ENCODE measurements at regions not wholly inside any gene's neighbourhood (a gene's known extent, or its start where the extent isn't known, plus 50 kb on each side); places are given as distances from the start of the nearest gene placed in this dataset.
"Not testable (repeated sequence)": the region's sequence is repeated elsewhere in the genome, so short reads cannot be mapped to it uniquely, and the experiment has no call there.

DNA sequence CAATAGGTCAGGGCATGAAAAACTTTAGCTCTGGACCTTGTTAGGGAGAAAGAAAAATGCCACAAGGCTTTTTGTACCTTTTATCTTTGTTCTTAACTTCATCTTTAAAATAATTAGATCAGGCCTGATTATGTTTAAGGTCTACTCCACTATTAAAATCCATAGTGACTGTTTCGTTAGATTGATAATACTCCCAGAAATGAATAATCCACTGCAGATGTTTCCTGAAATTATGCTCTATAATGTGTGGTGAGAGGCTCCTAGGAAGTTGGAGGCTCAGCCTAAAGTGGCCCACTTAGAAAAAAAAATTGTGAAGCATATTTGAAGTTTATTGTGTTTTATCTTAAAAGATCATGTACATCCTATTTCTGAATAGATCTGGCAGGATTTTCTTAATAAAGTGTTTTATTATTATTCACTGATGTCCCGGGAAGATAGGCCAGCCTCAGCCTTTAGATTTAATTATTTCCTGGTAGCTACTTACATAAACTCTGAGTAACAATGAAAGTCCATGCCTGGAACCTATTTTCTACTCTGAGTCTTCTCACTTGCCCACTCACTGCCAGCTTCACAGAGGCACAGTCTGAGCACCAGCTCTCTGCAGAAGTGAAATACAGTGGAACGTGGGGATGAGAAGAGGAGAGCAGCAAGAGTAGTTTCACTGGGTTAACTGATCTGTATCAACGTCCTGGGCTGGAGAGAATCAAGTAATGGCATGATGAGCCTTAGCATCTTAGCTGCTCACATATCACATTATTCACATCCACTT, 126.8 kb upstream of the TMEM170B start:
- no peak overlapping the region for H3K27ac ChIP-seq (ENCODE audit: low read length)
- H3K27me3 ChIP-seq (ENCODE audit: control insufficient read depth in 1 of 2, insufficient read depth in 2 of 2, low read length in 2 of 2): no peaks in the 10 kb centered on the region
- H3K4me3 ChIP-seq (ENCODE audit: low read length in 2 of 2): no peak overlapping the region
- no peak overlapping the region for H3K9ac ChIP-seq (ENCODE audit: low read length in 2 of 2)
- H3K36me3 ChIP-seq (ENCODE audit: control insufficient read depth in 2 of 2, insufficient read depth in 2 of 2, low read length in 2 of 2): no peaks in the 10 kb centered on the region
- H3K4me1 ChIP-seq (ENCODE audit: control insufficient read depth, insufficient read depth, low read length): no peaks in the 10 kb centered on the region
- H3K9me3 ChIP-seq (ENCODE audit: control insufficient read depth in 2 of 2, low read length in 2 of 2): no peaks in the 10 kb centered on the region

DNA sequence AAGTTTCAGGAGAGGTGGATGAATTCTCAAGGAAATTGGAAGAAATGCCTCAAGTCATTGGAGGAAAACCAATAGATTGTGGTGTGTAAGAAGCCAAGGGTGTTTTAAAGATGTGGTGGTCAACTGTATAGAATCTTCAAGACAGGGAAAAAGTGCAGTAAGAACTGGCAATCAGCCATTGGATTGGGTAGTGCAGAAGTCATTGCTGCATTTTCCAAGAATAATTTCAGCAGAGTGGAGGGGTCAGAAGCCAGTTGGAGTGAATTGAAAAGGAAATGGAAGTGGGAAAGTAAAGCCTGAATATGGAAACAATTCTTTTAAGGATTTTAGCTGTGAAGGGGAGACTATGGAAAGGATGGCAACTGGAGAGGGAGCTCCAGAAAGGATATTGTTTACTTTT, 128.2 kb upstream of the TMEM170B start:
- Histone ChIP-seq H3K9ac (ENCODE audit: low read length in 2 of 2) (no peak overlapping the region), H3K27ac (ENCODE audit: low read length) (no peak overlapping the region), H3K27me3 (ENCODE audit: control insufficient read depth in 1 of 2, insufficient read depth in 2 of 2, low read length in 2 of 2) (no peaks in the 10 kb centered on the region), H3K4me3 (ENCODE audit: low read length in 2 of 2) (no peak overlapping the region), H3K4me1 (ENCODE audit: control insufficient read depth, insufficient read depth, low read length) (no peaks in the 10 kb centered on the region), H3K9me3 (ENCODE audit: control insufficient read depth in 2 of 2, low read length in 2 of 2) (no peaks in the 10 kb centered on the region), H3K36me3 (ENCODE audit: control insufficient read depth in 2 of 2, insufficient read depth in 2 of 2, low read length in 2 of 2) (no peaks in the 10 kb centered on the region)

DNA sequence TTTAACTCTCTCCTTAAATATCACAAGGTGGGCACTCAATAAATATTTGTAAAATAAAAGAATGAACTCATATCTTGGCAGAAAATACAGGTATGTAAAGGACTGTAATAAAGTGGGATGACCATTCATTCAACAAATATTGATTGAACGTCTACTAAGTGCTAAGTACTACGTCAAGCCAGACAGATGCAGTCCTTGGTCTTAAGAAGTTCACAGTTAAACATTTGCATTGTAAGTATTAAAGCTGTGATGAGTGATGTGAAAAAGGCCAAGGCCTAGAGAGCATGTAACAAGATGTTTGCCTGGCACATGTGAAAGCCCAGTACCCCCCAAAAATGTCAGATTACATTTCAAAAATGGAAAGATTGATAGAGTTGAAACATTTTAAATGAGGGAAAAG, 130.1 kb upstream of the TMEM170B start:
- Histone ChIP-seq H3K9ac (ENCODE audit: low read length in 2 of 2) (no peak overlapping the region), H3K36me3 (ENCODE audit: control insufficient read depth in 2 of 2, insufficient read depth in 2 of 2, low read length in 2 of 2) (no peaks in the 10 kb centered on the region), H3K9me3 (ENCODE audit: control insufficient read depth in 2 of 2, low read length in 2 of 2) (no peaks in the 10 kb centered on the region), H3K27me3 (ENCODE audit: control insufficient read depth in 1 of 2, insufficient read depth in 2 of 2, low read length in 2 of 2) (no peaks in the 10 kb centered on the region), H3K4me1 (ENCODE audit: control insufficient read depth, insufficient read depth, low read length) (no peaks in the 10 kb centered on the region), H3K27ac (ENCODE audit: low read length) (no peak overlapping the region), H3K4me3 (ENCODE audit: low read length in 2 of 2) (no peak overlapping the region)

- Histone ChIP-seq H3K27me3 (ENCODE audit: control insufficient read depth in 1 of 2, insufficient read depth in 2 of 2, low read length in 2 of 2) (no peaks in the 10 kb centered on the region), H3K9ac (ENCODE audit: low read length in 2 of 2) (no peak overlapping the region), H3K4me3 (ENCODE audit: low read length in 2 of 2) (no peak overlapping the region), H3K4me1 (ENCODE audit: control insufficient read depth, insufficient read depth, low read length) (no peaks in the 10 kb centered on the region), H3K9me3 (ENCODE audit: control insufficient read depth in 2 of 2, low read length in 2 of 2) (no peaks in the 10 kb centered on the region), H3K27ac (ENCODE audit: low read length) (no peak overlapping the region), H3K36me3 (ENCODE audit: control insufficient read depth in 2 of 2, insufficient read depth in 2 of 2, low read length in 2 of 2) (no peaks in the 10 kb centered on the region)
Observed at GRCh38 chr6:11404838-11405237, 132.7 kb upstream of the TMEM170B start.

DNA sequence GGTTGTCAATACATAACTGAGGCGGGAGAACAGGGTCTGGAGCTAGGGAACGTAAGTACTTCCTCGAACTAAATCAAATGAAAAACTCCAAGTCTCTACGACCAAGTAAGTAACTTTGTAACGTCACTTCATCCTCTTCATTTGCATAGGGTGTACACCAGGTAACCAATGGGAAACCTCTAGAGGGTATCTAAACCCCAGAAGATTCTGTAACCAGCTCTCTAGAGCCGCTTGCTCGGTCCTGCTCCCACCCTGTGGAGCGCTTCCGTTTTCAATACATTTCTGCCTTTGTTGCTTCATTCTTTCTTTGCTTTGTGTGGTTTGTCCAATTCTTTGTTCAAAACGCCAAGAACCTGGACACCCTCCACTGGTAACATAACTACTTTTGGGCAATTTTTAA, 133.5 kb upstream of the TMEM170B start:
- no peaks in the 10 kb centered on the region for H3K9me3 ChIP-seq (ENCODE audit: control insufficient read depth in 2 of 2, low read length in 2 of 2)
- H3K4me3 ChIP-seq (ENCODE audit: low read length in 2 of 2): no peak overlapping the region
- H3K4me1 ChIP-seq (ENCODE audit: control insufficient read depth, insufficient read depth, low read length): no peaks in the 10 kb centered on the region
- no peaks in the 10 kb centered on the region for H3K27me3 ChIP-seq (ENCODE audit: control insufficient read depth in 1 of 2, insufficient read depth in 2 of 2, low read length in 2 of 2)
- H3K36me3 ChIP-seq (ENCODE audit: control insufficient read depth in 2 of 2, insufficient read depth in 2 of 2, low read length in 2 of 2): no peaks in the 10 kb centered on the region
- no peak overlapping the region for H3K27ac ChIP-seq (ENCODE audit: low read length)
- no peak overlapping the region for H3K9ac ChIP-seq (ENCODE audit: low read length in 2 of 2)

DNA sequence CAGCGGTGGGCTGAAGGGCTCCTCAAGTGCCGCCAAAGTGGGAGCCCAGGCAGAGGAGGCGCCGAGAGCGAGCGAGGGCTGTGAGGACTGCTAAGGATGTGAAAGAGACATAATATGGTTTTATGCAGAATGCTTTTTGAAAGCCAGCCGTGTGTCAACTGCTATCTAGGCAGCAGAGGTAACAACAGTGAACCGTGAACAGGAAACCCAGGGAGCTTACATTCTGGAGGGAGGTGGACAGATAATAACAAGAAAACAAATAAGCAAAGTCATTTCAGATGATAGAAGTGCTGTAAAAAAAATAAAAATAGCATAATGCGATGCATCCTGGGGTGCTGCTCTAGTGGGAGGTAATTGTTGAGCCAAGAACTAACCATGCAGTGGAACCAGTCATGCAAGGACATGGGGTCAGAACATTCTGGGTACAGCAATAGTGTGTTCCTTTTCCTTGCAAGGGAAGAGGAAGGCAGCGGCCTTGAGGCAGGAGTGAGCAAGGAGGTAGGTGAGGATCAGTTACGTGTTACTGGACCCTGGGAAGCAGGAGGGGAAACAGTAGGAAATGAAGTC, 134.4 kb upstream of the TMEM170B start:
- H3K27me3 ChIP-seq (ENCODE audit: control insufficient read depth in 1 of 2, insufficient read depth in 2 of 2, low read length in 2 of 2): no peaks in the 10 kb centered on the region
- H3K36me3 ChIP-seq (ENCODE audit: control insufficient read depth in 2 of 2, insufficient read depth in 2 of 2, low read length in 2 of 2): no peaks in the 10 kb centered on the region
- H3K27ac ChIP-seq (ENCODE audit: low read length): no peak overlapping the region
- no peaks in the 10 kb centered on the region for H3K9me3 ChIP-seq (ENCODE audit: control insufficient read depth in 2 of 2, low read length in 2 of 2)
- no peak overlapping the region for H3K9ac ChIP-seq (ENCODE audit: low read length in 2 of 2)
- H3K4me3 ChIP-seq (ENCODE audit: low read length in 2 of 2): no peak overlapping the region
- no peaks in the 10 kb centered on the region for H3K4me1 ChIP-seq (ENCODE audit: control insufficient read depth, insufficient read depth, low read length)

- H3K36me3 ChIP-seq (ENCODE audit: control insufficient read depth in 2 of 2, insufficient read depth in 2 of 2, low read length in 2 of 2); H3K27ac ChIP-seq (ENCODE audit: low read length); H3K9ac ChIP-seq (ENCODE audit: low read length in 2 of 2); H3K27me3 ChIP-seq (ENCODE audit: control insufficient read depth in 1 of 2, insufficient read depth in 2 of 2, low read length in 2 of 2); H3K9me3 ChIP-seq (ENCODE audit: control insufficient read depth in 2 of 2, low read length in 2 of 2); H3K4me3 ChIP-seq (ENCODE audit: low read length in 2 of 2); H3K4me1 ChIP-seq (ENCODE audit: control insufficient read depth, insufficient read depth, low read length): not testable (repeated sequence)
Observed at GRCh38 chr6:11402581-11402980, 135.0 kb upstream of the TMEM170B start.

DNA sequence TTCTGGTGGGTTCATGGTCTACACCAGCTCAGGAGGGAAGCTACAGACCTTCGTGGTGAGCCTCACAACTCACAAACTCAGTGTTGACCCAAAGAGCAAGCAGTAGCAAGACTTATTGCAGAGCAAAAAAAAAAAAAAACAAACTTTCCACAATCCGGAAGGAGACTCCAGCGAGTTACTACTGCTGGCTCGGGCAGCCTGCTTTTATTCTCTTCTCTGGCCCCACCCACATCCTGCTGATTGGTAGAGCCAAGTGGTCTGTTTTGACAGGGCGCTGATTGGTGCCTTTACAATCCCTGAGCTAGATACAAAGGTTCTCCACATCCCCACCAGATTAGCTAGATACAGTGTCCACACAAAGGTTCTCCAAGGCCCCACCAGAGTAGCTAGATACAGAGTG, 135.6 kb upstream of the TMEM170B start:
- not testable (repeated sequence) for H3K4me1 ChIP-seq (ENCODE audit: control insufficient read depth, insufficient read depth, low read length); H3K9ac ChIP-seq (ENCODE audit: low read length in 2 of 2); H3K36me3 ChIP-seq (ENCODE audit: control insufficient read depth in 2 of 2, insufficient read depth in 2 of 2, low read length in 2 of 2); H3K4me3 ChIP-seq (ENCODE audit: low read length in 2 of 2); H3K27ac ChIP-seq (ENCODE audit: low read length); H3K27me3 ChIP-seq (ENCODE audit: control insufficient read depth in 1 of 2, insufficient read depth in 2 of 2, low read length in 2 of 2); H3K9me3 ChIP-seq (ENCODE audit: control insufficient read depth in 2 of 2, low read length in 2 of 2)

DNA sequence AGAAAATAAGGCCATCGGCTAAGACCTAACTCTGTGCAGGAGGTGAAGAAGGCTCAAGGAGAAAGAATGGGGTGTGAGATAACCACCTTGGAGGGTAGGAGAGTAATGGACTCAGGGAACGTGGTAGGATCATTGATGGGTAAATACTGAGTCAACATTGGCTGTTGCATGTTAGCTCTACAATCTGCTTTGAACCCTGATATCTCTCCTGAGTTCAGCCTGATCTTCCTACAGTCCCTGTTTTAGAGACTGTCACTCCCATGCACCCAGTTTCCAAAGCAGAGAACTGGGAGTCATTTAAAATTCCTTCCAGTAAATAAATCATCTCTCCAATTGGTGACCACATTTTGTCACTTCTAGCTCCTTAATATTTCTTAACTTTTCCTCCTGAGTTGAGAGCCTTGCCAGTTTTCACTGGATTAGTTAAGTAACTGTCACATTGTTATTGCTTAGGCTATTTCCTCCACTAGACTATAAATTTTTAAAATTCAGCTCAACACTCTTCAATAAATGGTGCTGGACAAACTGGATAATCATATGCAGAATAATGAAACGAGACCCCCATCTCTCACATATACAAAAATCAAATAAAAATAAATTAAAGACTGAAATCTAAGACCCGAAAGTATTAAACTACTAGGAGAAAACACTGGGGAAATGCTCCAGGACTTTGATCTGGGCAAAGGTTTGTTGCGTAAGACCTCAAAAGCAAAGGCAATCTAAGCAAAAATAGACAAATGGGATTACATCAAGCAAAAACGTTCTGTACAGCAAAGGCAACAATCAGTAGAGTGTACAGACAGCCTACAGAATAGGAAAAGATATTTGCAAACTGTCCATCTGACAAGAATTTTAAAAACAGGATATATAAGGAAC, 138.9 kb upstream of the TMEM170B start:
- Histone ChIP-seq H3K36me3 (ENCODE audit: control insufficient read depth in 2 of 2, insufficient read depth in 2 of 2, low read length in 2 of 2) (no peaks in the 10 kb centered on the region), H3K9ac (ENCODE audit: low read length in 2 of 2) (no peak overlapping the region), H3K9me3 (ENCODE audit: control insufficient read depth in 2 of 2, low read length in 2 of 2) (no peaks in the 10 kb centered on the region), H3K27me3 (ENCODE audit: control insufficient read depth in 1 of 2, insufficient read depth in 2 of 2, low read length in 2 of 2) (no peaks in the 10 kb centered on the region), H3K27ac (ENCODE audit: low read length) (no peak overlapping the region), H3K4me3 (ENCODE audit: low read length in 2 of 2) (no peak overlapping the region), H3K4me1 (ENCODE audit: control insufficient read depth, insufficient read depth, low read length) (no peaks in the 10 kb centered on the region)

DNA sequence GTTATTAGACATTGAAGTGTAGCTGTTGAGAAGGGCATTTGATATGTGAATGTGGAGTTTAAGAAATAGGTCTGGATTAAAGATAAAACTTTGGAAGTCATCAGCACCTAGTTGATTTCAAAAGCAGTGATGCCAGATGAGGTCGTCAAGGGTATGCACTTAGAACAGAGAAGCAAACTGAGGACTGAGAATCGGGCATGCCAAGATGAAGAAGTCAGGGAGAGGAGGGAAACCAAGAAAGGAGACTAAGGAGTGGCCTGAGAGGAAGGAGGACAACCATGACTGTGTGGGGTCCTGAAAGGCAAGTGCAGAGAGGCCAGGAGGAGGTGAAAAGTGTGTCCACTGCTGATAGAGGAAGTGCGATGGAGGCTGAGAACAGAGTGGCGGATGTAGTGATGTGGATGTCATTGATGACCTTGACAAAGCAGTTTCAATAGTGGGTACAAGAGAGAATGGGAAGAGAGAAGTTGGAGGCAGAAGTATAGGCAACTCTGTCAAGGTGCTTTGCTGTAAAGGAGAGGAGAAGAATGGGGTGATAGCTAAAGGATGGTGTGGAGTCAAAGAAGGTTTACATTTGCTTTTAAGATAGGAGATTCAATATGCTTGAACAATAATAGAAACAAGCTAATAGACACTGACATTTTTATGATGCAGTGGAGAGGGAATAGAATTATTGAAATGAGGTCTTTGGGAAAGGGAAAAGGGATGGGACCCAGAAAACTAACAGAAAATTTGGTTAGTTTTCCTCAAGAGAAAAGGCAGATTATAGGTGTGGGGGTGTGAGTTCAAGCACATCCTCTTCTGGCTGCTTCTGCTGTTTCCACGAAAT, 139.7 kb upstream of the TMEM170B start:
- H3K4me3 ChIP-seq (ENCODE audit: low read length in 2 of 2): no peak overlapping the region
- no peak overlapping the region for H3K9ac ChIP-seq (ENCODE audit: low read length in 2 of 2)
- H3K27ac ChIP-seq (ENCODE audit: low read length): no peak overlapping the region
- no peaks in the 10 kb centered on the region for H3K27me3 ChIP-seq (ENCODE audit: control insufficient read depth in 1 of 2, insufficient read depth in 2 of 2, low read length in 2 of 2)
- H3K36me3 ChIP-seq (ENCODE audit: control insufficient read depth in 2 of 2, insufficient read depth in 2 of 2, low read length in 2 of 2): no peaks in the 10 kb centered on the region
- no peaks in the 10 kb centered on the region for H3K9me3 ChIP-seq (ENCODE audit: control insufficient read depth in 2 of 2, low read length in 2 of 2)
- H3K4me1 ChIP-seq (ENCODE audit: control insufficient read depth, insufficient read depth, low read length): no peaks in the 10 kb centered on the region
